H1 (cell line): ENCODE measurements at regions not wholly inside any gene's neighbourhood (a gene's known extent, or its start where the extent isn't known, plus 50 kb on each side); places are given as distances from the start of the nearest gene placed in this dataset.

Source experiments
- PHF8 ChIP-seq: fragments of 200-600 bp; sonication (generic); conservative IDR thresholded peaks from 2 replicates; pipeline ENCODE4 v1.7.1; 2012; ENCODE audit warnings: low read depth, mild to moderate bottlenecking, inconsistent platforms, low read length, moderate library complexity
- YY1 ChIP-seq: IDR thresholded peaks from 2 replicates; pipeline ENCODE4 v1.6.1; 2011; ENCODE audit warnings: low read depth, mild to moderate bottlenecking, low read length
- TF ChIP-seq, protein P1 (sequence below): fragments of 300-600 bp; sonication (generic); IDR thresholded peaks from 2 replicates; pipeline ENCODE4 v1.7.1; 2012; ENCODE audit warnings: low read length, moderate library complexity, mild to moderate bottlenecking, inconsistent platforms; ENCODE audit not compliant: insufficient replicate concordance

DNA sequence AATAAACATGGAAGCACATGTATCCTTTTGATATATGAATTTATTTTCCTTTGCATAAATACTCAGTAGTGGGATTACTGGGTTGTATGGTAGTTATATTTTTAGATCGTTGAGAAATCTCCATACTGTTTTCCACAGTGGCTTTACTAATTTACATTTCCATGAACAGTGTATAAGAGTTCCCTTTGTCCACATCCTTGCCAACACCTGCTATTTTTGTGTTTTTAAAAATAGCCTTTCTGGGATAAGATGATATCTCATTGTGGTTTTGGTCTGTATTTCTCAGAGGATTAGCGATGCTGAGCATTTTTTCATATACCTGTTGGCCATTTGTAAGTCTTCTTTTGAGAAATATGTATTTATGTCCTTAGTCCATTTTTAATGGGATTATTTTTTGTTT, 329.2 kb upstream of the KITLG start (continued):
- TF ChIP-seq YY1 (no peak), PHF8 (no peak)
- TF ChIP-seq, protein P1, sequence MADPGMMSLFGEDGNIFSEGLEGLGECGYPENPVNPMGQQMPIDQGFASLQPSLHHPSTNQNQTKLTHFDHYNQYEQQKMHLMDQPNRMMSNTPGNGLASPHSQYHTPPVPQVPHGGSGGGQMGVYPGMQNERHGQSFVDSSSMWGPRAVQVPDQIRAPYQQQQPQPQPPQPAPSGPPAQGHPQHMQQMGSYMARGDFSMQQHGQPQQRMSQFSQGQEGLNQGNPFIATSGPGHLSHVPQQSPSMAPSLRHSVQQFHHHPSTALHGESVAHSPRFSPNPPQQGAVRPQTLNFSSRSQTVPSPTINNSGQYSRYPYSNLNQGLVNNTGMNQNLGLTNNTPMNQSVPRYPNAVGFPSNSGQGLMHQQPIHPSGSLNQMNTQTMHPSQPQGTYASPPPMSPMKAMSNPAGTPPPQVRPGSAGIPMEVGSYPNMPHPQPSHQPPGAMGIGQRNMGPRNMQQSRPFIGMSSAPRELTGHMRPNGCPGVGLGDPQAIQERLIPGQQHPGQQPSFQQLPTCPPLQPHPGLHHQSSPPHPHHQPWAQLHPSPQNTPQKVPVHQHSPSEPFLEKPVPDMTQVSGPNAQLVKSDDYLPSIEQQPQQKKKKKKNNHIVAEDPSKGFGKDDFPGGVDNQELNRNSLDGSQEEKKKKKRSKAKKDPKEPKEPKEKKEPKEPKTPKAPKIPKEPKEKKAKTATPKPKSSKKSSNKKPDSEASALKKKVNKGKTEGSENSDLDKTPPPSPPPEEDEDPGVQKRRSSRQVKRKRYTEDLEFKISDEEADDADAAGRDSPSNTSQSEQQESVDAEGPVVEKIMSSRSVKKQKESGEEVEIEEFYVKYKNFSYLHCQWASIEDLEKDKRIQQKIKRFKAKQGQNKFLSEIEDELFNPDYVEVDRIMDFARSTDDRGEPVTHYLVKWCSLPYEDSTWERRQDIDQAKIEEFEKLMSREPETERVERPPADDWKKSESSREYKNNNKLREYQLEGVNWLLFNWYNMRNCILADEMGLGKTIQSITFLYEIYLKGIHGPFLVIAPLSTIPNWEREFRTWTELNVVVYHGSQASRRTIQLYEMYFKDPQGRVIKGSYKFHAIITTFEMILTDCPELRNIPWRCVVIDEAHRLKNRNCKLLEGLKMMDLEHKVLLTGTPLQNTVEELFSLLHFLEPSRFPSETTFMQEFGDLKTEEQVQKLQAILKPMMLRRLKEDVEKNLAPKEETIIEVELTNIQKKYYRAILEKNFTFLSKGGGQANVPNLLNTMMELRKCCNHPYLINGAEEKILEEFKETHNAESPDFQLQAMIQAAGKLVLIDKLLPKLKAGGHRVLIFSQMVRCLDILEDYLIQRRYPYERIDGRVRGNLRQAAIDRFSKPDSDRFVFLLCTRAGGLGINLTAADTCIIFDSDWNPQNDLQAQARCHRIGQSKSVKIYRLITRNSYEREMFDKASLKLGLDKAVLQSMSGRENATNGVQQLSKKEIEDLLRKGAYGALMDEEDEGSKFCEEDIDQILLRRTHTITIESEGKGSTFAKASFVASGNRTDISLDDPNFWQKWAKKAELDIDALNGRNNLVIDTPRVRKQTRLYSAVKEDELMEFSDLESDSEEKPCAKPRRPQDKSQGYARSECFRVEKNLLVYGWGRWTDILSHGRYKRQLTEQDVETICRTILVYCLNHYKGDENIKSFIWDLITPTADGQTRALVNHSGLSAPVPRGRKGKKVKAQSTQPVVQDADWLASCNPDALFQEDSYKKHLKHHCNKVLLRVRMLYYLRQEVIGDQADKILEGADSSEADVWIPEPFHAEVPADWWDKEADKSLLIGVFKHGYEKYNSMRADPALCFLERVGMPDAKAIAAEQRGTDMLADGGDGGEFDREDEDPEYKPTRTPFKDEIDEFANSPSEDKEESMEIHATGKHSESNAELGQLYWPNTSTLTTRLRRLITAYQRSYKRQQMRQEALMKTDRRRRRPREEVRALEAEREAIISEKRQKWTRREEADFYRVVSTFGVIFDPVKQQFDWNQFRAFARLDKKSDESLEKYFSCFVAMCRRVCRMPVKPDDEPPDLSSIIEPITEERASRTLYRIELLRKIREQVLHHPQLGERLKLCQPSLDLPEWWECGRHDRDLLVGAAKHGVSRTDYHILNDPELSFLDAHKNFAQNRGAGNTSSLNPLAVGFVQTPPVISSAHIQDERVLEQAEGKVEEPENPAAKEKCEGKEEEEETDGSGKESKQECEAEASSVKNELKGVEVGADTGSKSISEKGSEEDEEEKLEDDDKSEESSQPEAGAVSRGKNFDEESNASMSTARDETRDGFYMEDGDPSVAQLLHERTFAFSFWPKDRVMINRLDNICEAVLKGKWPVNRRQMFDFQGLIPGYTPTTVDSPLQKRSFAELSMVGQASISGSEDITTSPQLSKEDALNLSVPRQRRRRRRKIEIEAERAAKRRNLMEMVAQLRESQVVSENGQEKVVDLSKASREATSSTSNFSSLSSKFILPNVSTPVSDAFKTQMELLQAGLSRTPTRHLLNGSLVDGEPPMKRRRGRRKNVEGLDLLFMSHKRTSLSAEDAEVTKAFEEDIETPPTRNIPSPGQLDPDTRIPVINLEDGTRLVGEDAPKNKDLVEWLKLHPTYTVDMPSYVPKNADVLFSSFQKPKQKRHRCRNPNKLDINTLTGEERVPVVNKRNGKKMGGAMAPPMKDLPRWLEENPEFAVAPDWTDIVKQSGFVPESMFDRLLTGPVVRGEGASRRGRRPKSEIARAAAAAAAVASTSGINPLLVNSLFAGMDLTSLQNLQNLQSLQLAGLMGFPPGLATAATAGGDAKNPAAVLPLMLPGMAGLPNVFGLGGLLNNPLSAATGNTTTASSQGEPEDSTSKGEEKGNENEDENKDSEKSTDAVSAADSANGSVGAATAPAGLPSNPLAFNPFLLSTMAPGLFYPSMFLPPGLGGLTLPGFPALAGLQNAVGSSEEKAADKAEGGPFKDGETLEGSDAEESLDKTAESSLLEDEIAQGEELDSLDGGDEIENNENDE: no peak
